CD4-positive, alpha-beta T cell treated with Interleukin-4 for 1 hour (primary cell): ENCODE measurements at regions not wholly inside any gene's neighbourhood (a gene's known extent, or its start where the extent isn't known, plus 50 kb on each side); places are given as distances from the start of the nearest gene placed in this dataset.
"Not testable (repeated sequence)": the region's sequence is repeated elsewhere in the genome, so short reads cannot be mapped to it uniquely, and the experiment has no call there.

Experiments used
- DNase-seq, 2 donors: peaks; one replicate each; pipeline ENCODE4 v3.0.0-alpha.2; 2020 to 2022

- DNase-seq, result not testable (repeated sequence)
Observed at GRCh38 chr9:67418496-67419079, 426.2 kb upstream of the SPATA31A3 start.

DNA sequence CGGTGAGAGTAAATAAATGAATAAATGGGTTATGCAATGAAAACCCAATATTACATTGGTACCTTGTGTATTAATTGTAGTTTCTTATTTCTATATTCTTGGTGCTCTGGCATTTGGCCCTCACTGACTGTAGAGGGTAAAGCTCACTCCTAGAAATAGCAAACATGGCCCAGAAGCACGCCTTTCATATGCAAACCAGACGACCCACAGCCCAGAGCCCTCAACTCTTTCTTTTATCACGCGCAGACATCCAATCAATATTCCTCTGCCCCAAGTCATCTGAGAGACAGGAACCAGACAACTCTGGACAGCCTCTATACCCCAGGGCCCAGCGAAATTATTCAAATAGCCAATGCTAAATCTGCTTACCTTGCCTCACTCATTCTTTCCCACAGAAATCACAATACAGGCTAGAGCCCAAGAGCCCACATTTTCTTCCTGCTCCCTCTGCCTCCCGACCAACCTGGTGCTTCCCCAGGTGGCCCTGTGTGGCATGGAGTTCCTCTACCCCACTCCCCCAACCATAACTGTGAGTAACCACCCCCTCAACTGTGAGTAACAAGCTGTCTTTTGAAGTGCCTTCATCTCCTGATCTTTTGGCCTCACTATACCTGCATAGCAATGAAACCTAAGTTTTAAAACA lies 425.1 kb upstream of the SPATA31A3 start:
- not testable (repeated sequence) for DNase-seq

DNA sequence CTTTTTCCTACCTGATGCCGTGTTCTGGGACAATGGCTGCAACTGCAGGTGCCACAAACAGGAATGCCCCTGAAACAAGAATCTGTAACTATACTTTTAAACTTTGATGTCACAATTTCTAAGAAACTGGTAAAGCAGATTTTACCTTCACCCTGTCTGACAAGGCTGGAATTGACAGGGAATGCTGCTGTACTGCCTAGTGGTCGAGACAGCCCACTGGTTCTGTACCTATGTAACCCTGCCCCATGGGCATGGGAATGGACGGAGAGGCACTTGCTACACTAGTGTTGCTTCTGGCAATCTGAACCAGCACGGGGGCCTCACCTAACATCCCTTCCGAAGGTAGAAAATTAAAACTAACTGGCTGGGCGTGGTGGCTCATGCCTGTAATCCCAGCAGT lies 424.3 kb upstream of the SPATA31A3 start:
- DNase-seq, result not testable (repeated sequence)

DNA sequence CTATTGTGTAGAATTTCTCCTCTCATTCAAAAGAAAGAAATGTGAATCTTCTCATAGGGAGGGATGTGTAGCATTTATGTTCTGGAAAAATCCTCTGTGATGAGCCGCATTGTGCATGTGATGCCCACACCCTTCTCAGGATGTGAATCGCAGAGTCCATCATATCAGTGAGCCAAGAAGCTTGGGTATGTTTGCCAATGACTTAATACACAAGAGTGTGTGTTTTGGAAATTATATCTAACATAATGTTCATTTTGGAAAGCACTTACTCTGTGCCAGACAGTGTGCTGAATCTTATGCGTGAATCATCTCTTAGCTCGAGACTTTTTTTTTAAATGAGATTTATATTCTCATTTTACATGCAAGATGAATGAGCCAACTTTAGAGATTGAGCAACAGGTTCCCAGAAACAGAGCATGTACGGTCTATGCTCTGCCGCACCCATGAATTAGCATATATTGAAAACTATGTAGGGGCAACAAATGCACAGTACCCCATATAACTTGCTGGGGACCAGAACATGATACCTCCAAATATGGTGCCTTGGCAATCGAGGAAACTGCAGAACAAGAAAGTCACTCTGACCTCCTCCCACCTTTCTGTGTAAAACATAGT lies 418.4 kb upstream of the SPATA31A3 start:
- not testable (repeated sequence) for DNase-seq

DNA sequence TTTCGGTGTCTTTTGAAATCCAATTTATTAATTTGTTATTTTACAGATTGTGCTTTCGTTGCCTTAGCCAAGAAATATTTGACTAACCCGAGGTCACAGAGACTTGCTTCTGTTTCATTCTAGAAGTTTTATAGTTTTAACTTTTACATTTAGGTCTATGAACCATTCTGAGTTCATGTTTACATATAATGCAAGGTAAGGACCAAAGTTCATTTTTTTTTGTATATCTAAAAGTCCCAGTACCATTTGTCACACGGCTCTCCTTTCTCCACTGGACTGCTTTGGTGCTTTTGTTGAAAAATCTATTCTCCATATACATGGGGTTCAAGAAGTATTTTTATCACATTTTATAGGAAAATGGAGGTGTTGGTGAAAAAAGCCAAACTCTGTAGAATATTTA lies 411.4 kb upstream of the SPATA31A3 start:
- not testable (repeated sequence) for DNase-seq

- not testable (repeated sequence) for DNase-seq
Observed at GRCh38 chr9:67397731-67398130, 405.4 kb upstream of the SPATA31A3 start.

DNA sequence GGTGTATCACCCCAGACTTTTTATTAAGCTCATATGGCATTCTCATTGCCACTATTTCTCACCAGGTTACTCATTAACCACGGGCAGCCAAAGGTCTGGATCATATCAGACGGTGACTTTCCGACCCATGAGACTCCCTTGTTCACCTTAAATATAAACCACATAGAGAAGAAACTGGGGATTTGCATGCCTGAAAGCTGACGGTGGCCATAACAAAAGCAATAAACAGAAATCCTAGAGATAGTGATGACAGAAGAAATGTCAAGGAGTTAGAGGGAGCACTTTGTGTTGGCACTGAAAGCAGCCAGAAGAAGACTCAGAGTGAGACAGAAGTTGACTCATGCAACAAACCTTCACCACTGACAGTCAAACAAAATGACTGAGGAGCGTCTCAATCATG lies 402.4 kb upstream of the SPATA31A3 start:
- not testable (repeated sequence) for DNase-seq

GRCh38 chr9:67394038-67394437 lies 401.7 kb upstream of the SPATA31A3 start:
- not testable (repeated sequence) for DNase-seq

GRCh38 chr9:67369664-67370063 lies 377.3 kb upstream of the SPATA31A3 start:
- not testable (repeated sequence) for DNase-seq

DNA sequence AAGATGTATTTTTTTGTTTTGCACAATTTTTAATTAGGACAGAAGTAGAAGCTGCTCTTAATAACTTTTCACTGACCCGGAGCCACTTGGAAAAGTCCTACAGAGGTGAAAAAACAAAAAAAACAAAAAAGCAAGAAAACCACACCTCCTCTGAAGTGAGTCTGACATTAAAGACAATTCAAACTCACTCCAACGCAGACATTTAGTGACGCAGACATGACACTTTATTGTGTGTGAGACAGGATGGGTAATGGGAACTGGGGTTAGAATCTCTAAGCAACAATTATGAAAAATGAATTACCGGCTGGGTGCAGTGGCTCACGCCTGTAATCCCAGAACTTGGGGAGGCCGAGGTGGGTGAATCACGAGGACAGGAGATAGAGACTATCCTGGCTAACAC lies 370.0 kb upstream of the SPATA31A3 start:
- not testable (repeated sequence) for DNase-seq

DNA sequence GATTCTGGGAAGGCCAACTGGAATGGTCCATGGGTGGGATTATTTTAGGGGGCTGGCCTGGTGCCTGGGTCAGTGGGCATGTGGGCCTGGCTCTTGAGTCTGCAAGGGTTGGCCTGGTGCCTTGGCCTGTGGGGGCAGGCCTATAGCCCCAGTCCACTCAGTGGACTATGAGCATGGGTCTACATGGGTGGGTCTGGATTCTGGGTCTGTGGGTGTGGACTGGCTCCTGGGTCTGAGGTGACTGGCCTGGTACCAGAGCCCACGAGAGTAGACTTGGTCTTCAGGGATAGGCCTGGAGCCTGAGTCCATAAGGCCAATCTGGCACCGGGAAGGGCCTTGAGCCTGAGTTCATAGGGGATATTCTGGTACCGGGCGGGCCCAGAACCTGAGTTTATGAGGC lies 361.6 kb upstream of the SPATA31A3 start:
- DNase-seq, result not testable (repeated sequence)

GRCh38 chr9:67349424-67349759 lies 357.0 kb upstream of the SPATA31A3 start:
- not testable (repeated sequence) for DNase-seq

GRCh38 chr9:67348562-67349423 lies 356.4 kb upstream of the SPATA31A3 start:
- not testable (repeated sequence) for DNase-seq

- DNase-seq, result not testable (repeated sequence)
Observed at GRCh38 chr9:67348094-67348493, 355.7 kb upstream of the SPATA31A3 start.

DNA sequence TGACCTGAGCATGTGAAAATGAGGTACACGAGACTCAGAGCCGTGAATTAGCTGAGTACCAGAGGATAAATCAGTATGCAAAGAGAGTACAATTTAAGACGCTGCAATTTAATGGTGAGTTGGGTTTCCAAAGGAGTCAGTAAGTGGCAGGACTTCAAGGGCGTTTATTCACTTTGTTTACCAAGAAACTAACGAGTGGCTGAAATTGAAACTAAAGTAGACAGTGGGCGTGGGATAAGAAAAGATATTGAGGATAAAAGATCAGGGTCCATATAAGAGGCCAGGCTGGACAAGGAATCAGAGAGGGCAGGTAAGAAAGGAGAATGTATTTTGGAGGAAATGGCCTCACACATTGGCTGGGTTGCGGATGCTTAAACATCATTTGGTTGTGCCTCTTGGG lies 346.9 kb upstream of the SPATA31A3 start:
- not testable (repeated sequence) for DNase-seq

GRCh38 chr9:67338201-67338600 lies 345.9 kb upstream of the SPATA31A3 start:
- not testable (repeated sequence) for DNase-seq

GRCh38 chr9:67334727-67335572 lies 342.6 kb upstream of the SPATA31A3 start:
- not testable (repeated sequence) for DNase-seq

GRCh38 chr9:67331634-67332033 lies 339.3 kb upstream of the SPATA31A3 start:
- DNase-seq, result not testable (repeated sequence)

GRCh38 chr9:67313409-67313808 lies 321.1 kb upstream of the SPATA31A3 start:
- DNase-seq, result not testable (repeated sequence)

DNA sequence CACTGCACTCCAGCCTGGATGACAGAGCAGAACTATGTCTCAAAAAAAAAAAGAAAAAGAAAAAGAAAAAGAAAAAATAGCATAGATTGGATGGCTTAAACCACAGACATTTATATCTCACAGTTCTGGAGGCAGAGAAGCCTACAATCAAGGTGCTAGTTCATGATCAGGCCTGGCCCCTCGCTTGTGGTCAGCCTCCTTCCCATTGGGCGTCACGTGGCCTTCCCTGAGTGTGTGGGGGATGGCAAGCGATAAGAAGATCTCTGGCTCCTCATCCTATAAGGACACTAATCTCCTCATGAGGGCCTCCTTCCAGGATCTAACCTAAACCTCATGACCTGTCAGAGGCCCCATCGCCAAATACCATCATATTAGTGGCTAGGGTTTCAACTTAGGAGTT lies 320.2 kb upstream of the SPATA31A3 start:
- not testable (repeated sequence) for DNase-seq

DNA sequence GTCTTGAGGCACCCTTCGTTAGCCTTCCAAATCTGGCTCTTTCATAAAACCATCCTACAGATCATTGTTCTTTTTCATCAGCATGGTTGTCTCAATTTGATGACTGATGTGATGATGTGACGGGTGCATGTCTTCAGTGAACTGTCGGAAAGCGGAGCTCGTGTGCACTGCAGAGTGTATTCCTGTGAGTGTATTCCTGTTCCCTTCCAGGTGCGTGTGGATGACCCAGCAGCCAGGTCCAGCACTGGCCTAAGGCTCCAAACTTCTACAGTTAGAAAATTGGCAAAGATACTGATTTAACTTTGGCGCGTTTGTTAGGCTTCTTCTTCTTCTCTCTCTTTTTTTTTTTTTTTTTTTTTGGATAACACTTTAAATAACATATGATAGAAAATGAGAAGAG lies 314.8 kb upstream of the SPATA31A3 start:
- DNase-seq, result not testable (repeated sequence)

GRCh38 chr9:67288797-67289196 lies 296.4 kb upstream of the SPATA31A3 start:
- DNase-seq, result not testable (repeated sequence)
